Keratinocyte (primary cell): ENCODE measurements at regions not wholly inside any gene's neighbourhood (a gene's known extent, or its start where the extent isn't known, plus 50 kb on each side); places are given as distances from the start of the nearest gene placed in this dataset.

Source experiments
- DNase-seq: peaks from one replicate; pipeline ENCODE4 v3.0.0-alpha.2; 2011; ENCODE audit warnings: low read depth, missing footprints, low spot score
- FAIRE-seq: peaks from 2 replicates; lab custom pipeline; 2011; peaks lifted over from hg19 to GRCh38; lab: Jason Lieb, UNC
- H2AFZ ChIP-seq: 2 replicates; pipeline ENCODE4 v1.6.0; 2012; ENCODE audit warnings: low read length, control low read depth, inconsistent platforms; ENCODE audit not compliant: control insufficient read depth
- H3K27ac ChIP-seq: 2 replicates; pipeline ENCODE4 v1.5.1; 2011; ENCODE audit warnings: low read length; ENCODE audit not compliant: control insufficient read depth, insufficient read depth
- H3K27me3 ChIP-seq: 3 replicates; pipeline ENCODE4 v1.6.0; 2011; ENCODE audit warnings: low read length; ENCODE audit not compliant: control insufficient read depth, insufficient read depth; ENCODE audit errors: extremely low read depth
- H3K36me3 ChIP-seq, 2 experiments: 2 replicates in 1 of 2; 3 replicates in 1 of 2; pipeline ENCODE4 v1.5.1; 2011; ENCODE audit warnings: low read length in 2 of 2, mild to moderate bottlenecking in 1 of 2; ENCODE audit not compliant: control insufficient read depth in 2 of 2, insufficient read depth in 2 of 2; ENCODE audit errors: extremely low read depth in 1 of 2
- H3K4me1 ChIP-seq: 3 replicates; pipeline ENCODE4 v1.5.1; 2011; ENCODE audit warnings: low read length; ENCODE audit not compliant: control insufficient read depth, insufficient read depth; ENCODE audit errors: extremely low read depth
- H3K4me2 ChIP-seq: 3 replicates; pipeline ENCODE4 v1.6.0; 2011; ENCODE audit warnings: low read depth, low read length; ENCODE audit not compliant: control insufficient read depth, insufficient read depth; ENCODE audit errors: extremely low read depth
- H3K4me3 ChIP-seq, 3 experiments: fragments of 200-600 bp in 1 of 3; sonication (generic) in 1 of 3; 2 replicates in 2 of 3; 3 replicates in 1 of 3; pipeline ENCODE4 v1.5.1; 2011 to 2016; ENCODE audit warnings: low read length in 3 of 3, mild to moderate bottlenecking in 3 of 3, control low read depth in 2 of 3, inconsistent platforms in 1 of 3, low read depth in 1 of 3, mixed read lengths in 1 of 3, mixed run types in 1 of 3, moderate library complexity in 1 of 3; ENCODE audit not compliant: control insufficient read depth in 2 of 3, insufficient read depth in 2 of 3; ENCODE audit errors: extremely low read depth in 1 of 3
- H3K79me2 ChIP-seq: 2 replicates; pipeline ENCODE4 v1.6.0; 2012; ENCODE audit warnings: low read length; ENCODE audit not compliant: control insufficient read depth, insufficient read depth
- H3K9ac ChIP-seq: 3 replicates; pipeline ENCODE4 v1.6.0; 2011; ENCODE audit warnings: low read length; ENCODE audit not compliant: control insufficient read depth, insufficient read depth; ENCODE audit errors: extremely low read depth
- H3K9me1 ChIP-seq: 3 replicates; pipeline ENCODE4 v1.6.0; 2011; ENCODE audit warnings: low read length; ENCODE audit not compliant: control insufficient read depth, insufficient read depth; ENCODE audit errors: extremely low read depth
- H3K9me3 ChIP-seq: 2 replicates; pipeline ENCODE4 v1.5.1; 2012; ENCODE audit warnings: low read depth, low read length; ENCODE audit not compliant: control insufficient read depth
- H4K20me1 ChIP-seq: 3 replicates; pipeline ENCODE4 v1.6.0; 2011; ENCODE audit warnings: low read length; ENCODE audit not compliant: control insufficient read depth, insufficient read depth; ENCODE audit errors: extremely low read depth
- CTCF ChIP-seq, 3 experiments: IDR thresholded peaks in 1 of 3; conservative IDR thresholded peaks in 1 of 3; optimal IDR thresholded peaks in 1 of 3; 2 replicates in 2 of 3; 3 replicates in 1 of 3; pipeline versions ENCODE3 to v1.5.1; 2011; ENCODE audit warnings: low read length in 3 of 3, mild to moderate bottlenecking in 3 of 3, moderate library complexity in 2 of 3, control low read depth in 1 of 3, inconsistent platforms in 1 of 3; ENCODE audit not compliant: insufficient read depth in 2 of 3; ENCODE audit errors: extremely low read depth in 1 of 3
- EZH2 ChIP-seq: IDR thresholded peaks from one replicate; pipeline ENCODE4 v1.6.1; 2012; ENCODE audit warnings: inconsistent platforms, mild to moderate bottlenecking, low read length, moderate library complexity
- dilution Hi-C: fragments of 300-500 bp; cut with MboI; formaldehyde crosslinking; loops from one replicate; pipeline ENCODE4 v1.7.0; 2020; ENCODE audit warnings: low sequenced_read_pairs; ENCODE audit not compliant: extremely low pct_ligation_motif_present

DNA sequence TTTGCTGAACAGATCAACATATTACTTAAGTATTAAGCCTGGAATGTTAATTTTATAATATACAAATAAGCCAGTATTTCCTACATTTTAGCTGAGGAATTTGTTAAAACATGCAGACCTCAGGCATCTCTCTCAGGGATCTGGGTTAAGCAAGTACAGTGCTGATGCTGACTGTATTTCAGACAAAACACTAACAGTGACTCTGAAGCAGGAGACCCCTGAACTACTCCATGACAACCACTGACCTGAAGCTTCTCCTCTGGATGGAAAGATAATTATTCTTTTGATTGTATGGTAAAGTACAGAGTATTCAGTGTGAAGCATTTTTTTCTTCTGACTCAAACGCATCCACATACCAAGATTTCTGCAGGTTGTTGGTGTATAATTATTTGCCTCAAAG, 680.8 kb downstream of the LIG4 start:
- H2AFZ ChIP-seq, result no peak overlapping the region
- H3K4me3 ChIP-seq, result no peak overlapping the region
- FAIRE-seq, result no peak
- TF ChIP-seq CTCF (optimal IDR thresholded peaks at IDR 0.05 in 1 of 3, IDR thresholded peaks at IDR 0.05 in 1 of 3, conservative IDR thresholded peaks at IDR 0.05 in 1 of 3; ENCODE audit: extremely low read depth in 1 of 3, insufficient read depth in 2 of 3, low read length in 3 of 3), result no peak
- no peak for TF ChIP-seq EZH2
- no peak for DNase-seq
- H3K4me2 ChIP-seq, result no peak overlapping the region
- H3K36me3 ChIP-seq, result no peaks in the 10 kb centered on the region
- dilution Hi-C loops, result no loop called here
- H3K9me3 ChIP-seq, result no peaks in the 10 kb centered on the region
- H4K20me1 ChIP-seq, result no peaks in the 10 kb centered on the region
- H3K9me1 ChIP-seq, result no peaks in the 10 kb centered on the region
- no peak overlapping the region for H3K27ac ChIP-seq
- no peaks in the 10 kb centered on the region for H3K27me3 ChIP-seq
- no peaks in the 10 kb centered on the region for H3K79me2 ChIP-seq
- H3K4me1 ChIP-seq, result no peaks in the 10 kb centered on the region
- no peak overlapping the region for H3K9ac ChIP-seq

- no peak for DNase-seq
- Histone ChIP-seq H4K20me1 (no peaks in the 10 kb centered on the region), H3K36me3 (no peaks in the 10 kb centered on the region), H3K79me2 (no peaks in the 10 kb centered on the region), H2AFZ (no peak overlapping the region), H3K4me3 (no peak overlapping the region), H3K4me1 (no peaks in the 10 kb centered on the region), H3K27me3 (no peaks in the 10 kb centered on the region), H3K9me1 (no peaks in the 10 kb centered on the region), H3K4me2 (no peak overlapping the region), H3K27ac (no peak overlapping the region), H3K9me3 (no peaks in the 10 kb centered on the region), H3K9ac (no peak overlapping the region)
- dilution Hi-C loops, result no loop called here
- TF ChIP-seq EZH2 (no peak), CTCF (optimal IDR thresholded peaks at IDR 0.05 in 1 of 3, IDR thresholded peaks at IDR 0.05 in 1 of 3, conservative IDR thresholded peaks at IDR 0.05 in 1 of 3; ENCODE audit: extremely low read depth in 1 of 3, insufficient read depth in 2 of 3, low read length in 3 of 3) (no peak)
- no peak for FAIRE-seq
Measured at GRCh38 chr13:107531816-107532215, 683.5 kb downstream of the LIG4 start.
